ENCODE measurements at regions not wholly inside any gene's neighbourhood (a gene's known extent, or its start where the extent isn't known, plus 50 kb on each side); places are given as distances from the start of the nearest gene placed in this dataset.

DNA sequence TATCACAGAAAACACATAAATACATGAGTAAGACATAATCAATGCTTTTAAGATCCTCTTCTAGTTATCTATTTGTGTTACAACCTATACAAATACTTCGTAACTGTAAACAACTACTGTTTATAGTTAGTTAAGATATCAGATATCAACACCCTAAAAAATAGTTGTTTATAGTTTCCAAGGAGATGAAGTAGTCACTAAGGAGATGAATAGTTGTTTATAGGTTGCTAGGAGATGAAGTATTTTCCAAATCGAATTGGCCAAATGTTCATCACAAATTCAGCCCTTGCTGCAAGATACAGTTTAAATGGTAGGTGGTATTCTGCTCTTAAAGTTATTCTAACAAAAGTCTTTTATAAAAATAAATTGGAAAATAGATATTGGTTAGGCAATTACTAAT lies 618.2 kb upstream of the PCDH10 start:
- no peaks in the 10 kb centered on the region for H3K9me3 ChIP-seq
- H3K27ac ChIP-seq: no peak overlapping the region
- no peak overlapping the region for H3K4me3 ChIP-seq
- TF ChIP-seq POLR2A (IDR thresholded peaks at IDR 0.05): no peak
- TF ChIP-seq, protein P1, sequence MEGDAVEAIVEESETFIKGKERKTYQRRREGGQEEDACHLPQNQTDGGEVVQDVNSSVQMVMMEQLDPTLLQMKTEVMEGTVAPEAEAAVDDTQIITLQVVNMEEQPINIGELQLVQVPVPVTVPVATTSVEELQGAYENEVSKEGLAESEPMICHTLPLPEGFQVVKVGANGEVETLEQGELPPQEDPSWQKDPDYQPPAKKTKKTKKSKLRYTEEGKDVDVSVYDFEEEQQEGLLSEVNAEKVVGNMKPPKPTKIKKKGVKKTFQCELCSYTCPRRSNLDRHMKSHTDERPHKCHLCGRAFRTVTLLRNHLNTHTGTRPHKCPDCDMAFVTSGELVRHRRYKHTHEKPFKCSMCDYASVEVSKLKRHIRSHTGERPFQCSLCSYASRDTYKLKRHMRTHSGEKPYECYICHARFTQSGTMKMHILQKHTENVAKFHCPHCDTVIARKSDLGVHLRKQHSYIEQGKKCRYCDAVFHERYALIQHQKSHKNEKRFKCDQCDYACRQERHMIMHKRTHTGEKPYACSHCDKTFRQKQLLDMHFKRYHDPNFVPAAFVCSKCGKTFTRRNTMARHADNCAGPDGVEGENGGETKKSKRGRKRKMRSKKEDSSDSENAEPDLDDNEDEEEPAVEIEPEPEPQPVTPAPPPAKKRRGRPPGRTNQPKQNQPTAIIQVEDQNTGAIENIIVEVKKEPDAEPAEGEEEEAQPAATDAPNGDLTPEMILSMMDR (IDR thresholded peaks at IDR 0.05): no peak
- H3K4me1 ChIP-seq: no peaks in the 10 kb centered on the region
- H3K36me3 ChIP-seq: no peaks in the 10 kb centered on the region
- DNase-seq: no peak
- H3K27me3 ChIP-seq: no peaks in the 10 kb centered on the region

DNA sequence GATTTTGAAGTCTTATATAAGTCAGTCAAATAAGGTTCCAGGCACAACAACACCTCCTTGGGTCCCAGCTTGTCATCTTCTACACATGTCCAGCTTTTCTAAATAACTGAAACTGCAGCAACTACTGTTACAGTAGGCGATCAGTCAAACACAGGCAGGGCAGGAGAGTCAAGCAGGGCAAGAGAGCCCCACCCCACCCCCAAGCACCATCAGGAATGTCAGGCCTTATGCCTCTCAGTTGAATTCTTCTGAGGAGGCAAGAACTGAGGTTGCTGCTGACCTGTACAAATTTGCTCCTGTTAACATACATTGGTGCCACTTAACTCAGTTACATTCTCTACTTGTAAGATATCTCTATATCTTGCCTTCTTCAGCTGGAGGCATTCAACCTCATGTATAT lies 608.8 kb upstream of the PCDH10 start:
- Histone ChIP-seq H3K4me1 (no peaks in the 10 kb centered on the region), H3K4me3 (no peak overlapping the region), H3K27ac (no peak overlapping the region), H3K27me3 (no peaks in the 10 kb centered on the region), H3K9me3 (no peaks in the 10 kb centered on the region), H3K36me3 (no peaks in the 10 kb centered on the region)
- no peak for TF ChIP-seq POLR2A (IDR thresholded peaks at IDR 0.05)
- TF ChIP-seq, protein P1 (IDR thresholded peaks at IDR 0.05): no peak
- no peak for DNase-seq

DNA sequence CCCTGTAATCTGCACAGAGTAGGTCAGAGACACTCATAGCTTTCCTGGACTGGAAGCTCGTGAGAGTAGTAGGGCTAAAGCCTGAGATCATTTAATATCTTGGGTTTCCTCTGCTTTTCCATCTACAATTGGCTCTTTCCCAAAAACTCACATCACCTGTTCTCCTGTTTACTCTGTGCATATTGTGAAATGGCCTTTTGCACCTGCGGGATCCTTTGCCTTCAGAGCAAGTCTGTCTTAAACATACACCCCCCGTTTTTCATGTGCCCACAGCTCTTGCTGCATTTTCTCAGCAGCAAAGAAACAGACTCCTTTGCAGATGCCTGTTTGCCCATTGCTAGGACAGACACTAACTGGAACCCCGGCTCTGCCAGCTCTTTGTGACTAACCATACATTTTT lies 608.3 kb upstream of the PCDH10 start:
- Histone ChIP-seq H3K4me3 (no peak overlapping the region), H3K27ac (no peak overlapping the region), H3K4me1 (no peaks in the 10 kb centered on the region), H3K9me3 (no peaks in the 10 kb centered on the region), H3K36me3 (no peaks in the 10 kb centered on the region), H3K27me3 (no peaks in the 10 kb centered on the region)
- DNase-seq: no peak
- no peak for TF ChIP-seq POLR2A (IDR thresholded peaks at IDR 0.05)
- TF ChIP-seq, protein P1 (IDR thresholded peaks at IDR 0.05): no peak

DNA sequence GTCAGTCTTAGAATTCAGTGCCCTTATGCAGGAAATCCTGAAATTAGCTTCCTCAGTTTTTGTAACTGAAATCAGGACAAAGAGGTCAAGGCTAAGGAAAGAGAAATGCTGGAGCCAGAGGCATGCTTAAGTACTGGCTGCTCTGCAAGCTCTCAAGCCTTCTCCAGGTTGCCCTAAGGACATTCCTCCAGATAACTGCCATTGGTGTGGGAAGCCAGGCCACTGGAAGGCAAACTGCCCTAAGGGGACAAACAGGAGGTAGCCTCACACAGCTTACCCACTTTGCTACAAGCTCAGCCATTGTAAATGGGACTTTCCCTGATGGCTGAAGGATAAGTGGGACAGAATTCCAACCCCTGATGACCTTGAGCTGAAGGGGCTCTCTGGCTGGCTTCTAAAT lies 606.9 kb upstream of the PCDH10 start:
- Histone ChIP-seq H3K36me3 (no peaks in the 10 kb centered on the region), H3K4me3 (no peak overlapping the region), H3K27me3 (no peaks in the 10 kb centered on the region), H3K9me3 (no peaks in the 10 kb centered on the region), H3K27ac (no peak overlapping the region), H3K4me1 (no peaks in the 10 kb centered on the region)
- DNase-seq: no peak
- TF ChIP-seq, protein P1 (IDR thresholded peaks at IDR 0.05): no peak
- TF ChIP-seq POLR2A (IDR thresholded peaks at IDR 0.05): no peak

DNA sequence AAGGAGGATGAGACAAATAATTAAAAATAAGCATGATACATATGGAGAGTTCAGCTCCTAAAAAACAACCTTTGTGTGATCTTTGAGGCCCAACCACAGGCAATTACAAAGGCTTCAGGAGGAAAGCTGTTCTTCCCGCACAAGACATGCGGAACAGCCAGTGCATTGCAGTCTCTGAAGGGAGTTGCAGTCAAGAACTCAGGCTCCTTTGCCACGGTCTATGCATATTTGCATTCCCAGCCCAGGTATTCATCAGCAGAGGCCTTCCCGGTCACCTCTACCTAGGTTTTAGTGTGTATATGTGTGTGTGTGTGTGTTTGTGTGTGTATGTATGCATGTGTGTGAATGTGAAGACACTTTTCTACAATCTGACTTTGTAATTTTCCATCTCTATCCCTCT lies 600.6 kb upstream of the PCDH10 start:
- Histone ChIP-seq H3K27me3 (no peaks in the 10 kb centered on the region), H3K9me3 (no peaks in the 10 kb centered on the region), H3K4me1 (no peaks in the 10 kb centered on the region), H3K36me3 (no peaks in the 10 kb centered on the region), H3K27ac (no peak overlapping the region), H3K4me3 (no peak overlapping the region)
- DNase-seq: no peak
- no peak for TF ChIP-seq POLR2A (IDR thresholded peaks at IDR 0.05)

DNA sequence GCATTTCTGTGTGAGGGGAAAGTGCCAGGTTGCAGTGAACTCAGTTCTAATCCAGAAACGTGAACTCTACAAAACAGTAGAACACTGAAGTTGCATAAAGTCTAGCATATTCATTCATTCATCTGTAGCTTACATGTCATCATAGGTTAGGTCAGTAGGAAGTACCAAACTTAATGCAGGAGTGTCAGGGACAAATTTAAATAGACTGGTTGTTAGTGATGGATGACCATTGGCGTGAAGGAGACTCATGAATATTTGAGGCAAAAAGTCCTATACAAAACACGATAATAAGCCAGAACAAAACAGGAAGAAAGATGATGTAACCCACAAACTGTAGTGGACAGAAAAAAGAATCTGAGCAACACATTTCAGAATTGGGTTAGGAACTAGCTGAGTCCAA lies 592.8 kb upstream of the PCDH10 start:
- no peak for DNase-seq
- Histone ChIP-seq H3K27ac (no peak overlapping the region), H3K4me3 (no peak overlapping the region), H3K36me3 (no peaks in the 10 kb centered on the region), H3K4me1 (no peaks in the 10 kb centered on the region), H3K9me3 (no peaks in the 10 kb centered on the region), H3K27me3 (no peaks in the 10 kb centered on the region)
- TF ChIP-seq, protein P1 (IDR thresholded peaks at IDR 0.05): no peak

Measured in Peyer's patch (tissue), 4 donors.